ENCODE measurements at regions not wholly inside any gene's neighbourhood (a gene's known extent, or its start where the extent isn't known, plus 50 kb on each side); places are given as distances from the start of the nearest gene placed in this dataset.

- WGBS (ENCODE audit: insufficient coverage), result 6% methylated on average over 1 of the region's 1 CpG
- Histone ChIP-seq H3K36me3 (replicated peaks in 1 of 2; ENCODE audit: control insufficient read depth in 1 of 2, insufficient read depth in 2 of 2, low read length in 2 of 2) (no peaks in the 10 kb centered on the region), H3K79me2 (ENCODE audit: insufficient read depth, low read length) (no peaks in the 10 kb centered on the region), H3K4me3 (replicated peaks in 1 of 3; ENCODE audit: low read depth in 2 of 3, low read length in 3 of 3) (peak overlapping the region in 1 of 3 experiments; percentile 40), H3K9me3 (replicated peaks in 1 of 2; ENCODE audit: control insufficient read depth in 1 of 2, insufficient read depth in 1 of 2, low read length in 2 of 2) (no peaks in the 10 kb centered on the region), H3K9ac (ENCODE audit: insufficient read depth, low read length, poor library complexity, severe bottlenecking) (peak overlapping the region; percentile 2), H3K4me2 (replicated peaks; ENCODE audit: extremely low read depth, low read length, poor library complexity, severe bottlenecking) (peak overlapping the region; percentile 57), H3K4me1 (ENCODE audit: control insufficient read depth in 1 of 2, insufficient read depth in 2 of 2, low read length in 2 of 2) (peaks cover 29 to 37% of the 10 kb centered on the region in 2 donors), H2AFZ (ENCODE audit: insufficient read depth, low read depth, low read length, poor library complexity, severe bottlenecking) (no peak overlapping the region), H3K27ac (ENCODE audit: low read depth in 1 of 2, low read length in 2 of 2) (peak overlapping the region in 1 of 2 donors; percentile 74), H4K20me1 (ENCODE audit: insufficient read depth, low read length) (no peaks in the 10 kb centered on the region), H3K27me3 (ENCODE audit: control insufficient read depth in 2 of 2, insufficient read depth in 2 of 2, low read length in 2 of 2) (no peaks in the 10 kb centered on the region)
- DNase-seq, result peak; percentile 56 to 78 (median 65)
- H3K27ac Mint-ChIP-seq, result peak overlapping the region; percentile 67 to 88 (median 82)
- peak overlapping the region; percentile 0 to 71 for H3K4me3 Mint-ChIP-seq
- TF ChIP-seq CTCF (IDR thresholded peaks at IDR 0.05), result no peak
- peaks cover 0 to 2% (median 0%) of the 10 kb centered on the region in 7 donors for H3K9me3 Mint-ChIP-seq
- intact Hi-C loops (cut with micrococcal nuclease), result no loop called here
- no peaks in the 10 kb centered on the region for H3K36me3 Mint-ChIP-seq
- H3K4me1 Mint-ChIP-seq, result peaks cover 32% of the 10 kb centered on the region
- H3K27me3 Mint-ChIP-seq (ENCODE audit: low read depth in 3 of 3), result peaks cover 0 to 1% (median 0%) of the 10 kb centered on the region in 3 donors
These were observed 248.9 kb downstream of the PLPP3 start for GRCh38 chr1:56330391-56331026.

GRCh38 chr1:56329970-56330369 is 249.4 kb downstream of the PLPP3 start:
- DNase-seq, result peak; percentile 25 to 79 (median 69)
- Histone ChIP-seq H3K79me2 (ENCODE audit: insufficient read depth, low read length) (no peaks in the 10 kb centered on the region), H2AFZ (ENCODE audit: insufficient read depth, low read depth, low read length, poor library complexity, severe bottlenecking) (no peak overlapping the region), H3K36me3 (replicated peaks in 1 of 2; ENCODE audit: control insufficient read depth in 1 of 2, insufficient read depth in 2 of 2, low read length in 2 of 2) (no peaks in the 10 kb centered on the region), H3K27ac (ENCODE audit: low read depth in 1 of 2, low read length in 2 of 2) (peak overlapping the region in 1 of 2 donors; percentile 74), H3K4me3 (replicated peaks in 1 of 3; ENCODE audit: low read depth in 2 of 3, low read length in 3 of 3) (peak overlapping the region in 1 of 3 experiments; percentile 40), H3K9ac (ENCODE audit: insufficient read depth, low read length, poor library complexity, severe bottlenecking) (peak overlapping the region; percentile 2), H3K27me3 (ENCODE audit: control insufficient read depth in 2 of 2, insufficient read depth in 2 of 2, low read length in 2 of 2) (no peaks in the 10 kb centered on the region), H3K4me1 (ENCODE audit: control insufficient read depth in 1 of 2, insufficient read depth in 2 of 2, low read length in 2 of 2) (peaks cover 29 to 37% of the 10 kb centered on the region in 2 donors), H3K9me3 (replicated peaks in 1 of 2; ENCODE audit: control insufficient read depth in 1 of 2, insufficient read depth in 1 of 2, low read length in 2 of 2) (no peaks in the 10 kb centered on the region), H3K4me2 (replicated peaks; ENCODE audit: extremely low read depth, low read length, poor library complexity, severe bottlenecking) (peak overlapping the region; percentile 57), H4K20me1 (ENCODE audit: insufficient read depth, low read length) (no peaks in the 10 kb centered on the region)
- peak overlapping the region in 1 of 2 donors; percentile 71 for H3K4me3 Mint-ChIP-seq
- no peak for TF ChIP-seq CTCF (IDR thresholded peaks at IDR 0.05)
- H3K27me3 Mint-ChIP-seq (ENCODE audit: low read depth in 3 of 3), result peaks cover 0 to 1% (median 1%) of the 10 kb centered on the region in 3 donors
- no CpG with 5 or more reads among the region's 1 CpG for WGBS (ENCODE audit: insufficient coverage)
- intact Hi-C loops (cut with micrococcal nuclease), result no loop called here
- H3K4me1 Mint-ChIP-seq, result peaks cover 32% of the 10 kb centered on the region
- H3K9me3 Mint-ChIP-seq, result peaks cover 0 to 2% (median 0%) of the 10 kb centered on the region in 7 donors
- H3K27ac Mint-ChIP-seq, result peak overlapping the region; percentile 67 to 88 (median 82)
- no peaks in the 10 kb centered on the region for H3K36me3 Mint-ChIP-seq

Measured in CD14-positive monocyte (primary cell).